ENCODE measurements at regions not wholly inside any gene's neighbourhood (a gene's known extent, or its start where the extent isn't known, plus 50 kb on each side); places are given as distances from the start of the nearest gene placed in this dataset.

- Histone ChIP-seq H3K27ac (ENCODE audit: low read depth, low read length, poor library complexity, severe bottlenecking) (no peak overlapping the region), H3K27me3 (ENCODE audit: insufficient read depth, low read length) (no peaks in the 10 kb centered on the region), H2AFZ (ENCODE audit: low read length) (no peak overlapping the region), H3K9me3 (ENCODE audit: low read length) (no peaks in the 10 kb centered on the region), H3K36me3 (ENCODE audit: insufficient read depth, low read length) (no peaks in the 10 kb centered on the region), H3K4me3 (ENCODE audit: low read depth, low read length, poor library complexity, severe bottlenecking) (no peak overlapping the region), H4K20me1 (ENCODE audit: insufficient read depth, low read length) (no peaks in the 10 kb centered on the region), H3K9me2 (ENCODE audit: low read depth, low read length) (no peaks in the 10 kb centered on the region), H3F3A (ENCODE audit: insufficient read depth, low read length) (no peaks in the 10 kb centered on the region), H3K9ac (ENCODE audit: low read length) (no peak overlapping the region), H3K79me2 (ENCODE audit: insufficient read depth, low read length) (no peaks in the 10 kb centered on the region), H3K4me2 (ENCODE audit: low read length) (no peak overlapping the region), H3K4me1 (ENCODE audit: insufficient read depth, low read length, severe bottlenecking) (no peaks in the 10 kb centered on the region)
- no peak for TF ChIP-seq EZH2 (IDR thresholded peaks at IDR 0.05; ENCODE audit: borderline replicate concordance, low read length)
- TF ChIP-seq CTCF (IDR thresholded peaks at IDR 0.05; ENCODE audit: low read length), result no peak
Measured at GRCh38 chr12:131253376-131254026, 299.8 kb downstream of the ADGRD1 start.

GRCh38 chr12:131254374-131254773 is 300.7 kb downstream of the ADGRD1 start:
- Histone ChIP-seq H4K20me1 (ENCODE audit: insufficient read depth, low read length) (no peaks in the 10 kb centered on the region), H3K9me3 (ENCODE audit: low read length) (no peaks in the 10 kb centered on the region), H3K9ac (ENCODE audit: low read length) (no peak overlapping the region), H3K9me2 (ENCODE audit: low read depth, low read length) (no peaks in the 10 kb centered on the region), H2AFZ (ENCODE audit: low read length) (no peak overlapping the region), H3K4me1 (ENCODE audit: insufficient read depth, low read length, severe bottlenecking) (no peaks in the 10 kb centered on the region), H3K4me2 (ENCODE audit: low read length) (no peak overlapping the region), H3K27me3 (ENCODE audit: insufficient read depth, low read length) (no peaks in the 10 kb centered on the region), H3F3A (ENCODE audit: insufficient read depth, low read length) (no peaks in the 10 kb centered on the region), H3K27ac (ENCODE audit: low read depth, low read length, poor library complexity, severe bottlenecking) (no peak overlapping the region), H3K36me3 (ENCODE audit: insufficient read depth, low read length) (no peaks in the 10 kb centered on the region), H3K79me2 (ENCODE audit: insufficient read depth, low read length) (no peaks in the 10 kb centered on the region), H3K4me3 (ENCODE audit: low read depth, low read length, poor library complexity, severe bottlenecking) (no peak overlapping the region)
- TF ChIP-seq CTCF (IDR thresholded peaks at IDR 0.05; ENCODE audit: low read length), result no peak
- TF ChIP-seq EZH2 (IDR thresholded peaks at IDR 0.05; ENCODE audit: borderline replicate concordance, low read length), result no peak

- no peaks in the 10 kb centered on the region for H3K9me3 ChIP-seq (ENCODE audit: low read length)
- no peak overlapping the region for H3K27ac ChIP-seq (ENCODE audit: low read depth, low read length, poor library complexity, severe bottlenecking)
- H3K9ac ChIP-seq (ENCODE audit: low read length), result no peak overlapping the region
- TF ChIP-seq CTCF (IDR thresholded peaks at IDR 0.05; ENCODE audit: low read length) (no peak), EZH2 (IDR thresholded peaks at IDR 0.05; ENCODE audit: borderline replicate concordance, low read length) (no peak)
- H3K4me2 ChIP-seq (ENCODE audit: low read length), result no peak overlapping the region
- H4K20me1 ChIP-seq (ENCODE audit: insufficient read depth, low read length), result no peaks in the 10 kb centered on the region
- no peaks in the 10 kb centered on the region for H3K79me2 ChIP-seq (ENCODE audit: insufficient read depth, low read length)
- H3K4me3 ChIP-seq (ENCODE audit: low read depth, low read length, poor library complexity, severe bottlenecking), result no peak overlapping the region
- no peak overlapping the region for H2AFZ ChIP-seq (ENCODE audit: low read length)
- H3K4me1 ChIP-seq (ENCODE audit: insufficient read depth, low read length, severe bottlenecking), result no peaks in the 10 kb centered on the region
- no peaks in the 10 kb centered on the region for H3F3A ChIP-seq (ENCODE audit: insufficient read depth, low read length)
- no peaks in the 10 kb centered on the region for H3K36me3 ChIP-seq (ENCODE audit: insufficient read depth, low read length)
- no peaks in the 10 kb centered on the region for H3K27me3 ChIP-seq (ENCODE audit: insufficient read depth, low read length)
- H3K9me2 ChIP-seq (ENCODE audit: low read depth, low read length), result no peaks in the 10 kb centered on the region
Measured at GRCh38 chr12:131258398-131258797, 304.7 kb downstream of the ADGRD1 start.

Measured in OCI-LY1 (cell line).